H1 (cell line): ENCODE measurements at regions not wholly inside any gene's neighbourhood (a gene's known extent, or its start where the extent isn't known, plus 50 kb on each side); places are given as distances from the start of the nearest gene placed in this dataset.

ENCODE experiments used
- JUND ChIP-seq: IDR thresholded peaks from 2 replicates; pipeline ENCODE4 v1.6.1; 2011; ENCODE audit warnings: mild to moderate bottlenecking, improper control_type of control experiment, low read length
- RAD21 ChIP-seq, 2 experiments: IDR thresholded peaks in 1 of 2; conservative IDR thresholded peaks in 1 of 2; 2 replicates each; pipeline ENCODE4 v1.6.1; 2011; ENCODE audit warnings: low read depth in 2 of 2, low read length in 2 of 2, improper control_type of control experiment in 1 of 2, inconsistent platforms in 1 of 2, mild to moderate bottlenecking in 1 of 2, moderate library complexity in 1 of 2
- RFX5 ChIP-seq: IDR thresholded peaks from 2 replicates; pipeline ENCODE4 v1.6.1; 2011; ENCODE audit warnings: low read depth, low read length, improper control_type of control experiment, borderline replicate concordance
- RNF2 ChIP-seq: fragments of 200-900, 300-1000 bp; sonication (generic); IDR thresholded peaks from 2 replicates; pipeline ENCODE4 v1.7.1; 2016; ENCODE audit warnings: borderline replicate concordance, low read depth, mild to moderate bottlenecking, antibody characterized with exemption, low read length; ENCODE audit not compliant: poor library complexity, severe bottlenecking; ENCODE audit errors: missing control alignments
- SIRT6 ChIP-seq: IDR thresholded peaks from one replicate; pipeline ENCODE4 v1.7.1; 2012; ENCODE audit warnings: low read length, inconsistent platforms
- TF ChIP-seq, protein P1 (sequence below), 3 experiments: IDR thresholded peaks; 1 replicate in 2 of 3; 2 replicates in 1 of 3; pipeline versions ENCODE4 v1.5.1 to v1.6.1; 2011; ENCODE audit warnings: low read length in 3 of 3, mild to moderate bottlenecking in 3 of 3, inconsistent platforms in 2 of 3, low read depth in 1 of 3, moderate library complexity in 1 of 3; ENCODE audit not compliant: insufficient read depth in 1 of 3; ENCODE audit errors: control extremely low read depth in 1 of 3

DNA sequence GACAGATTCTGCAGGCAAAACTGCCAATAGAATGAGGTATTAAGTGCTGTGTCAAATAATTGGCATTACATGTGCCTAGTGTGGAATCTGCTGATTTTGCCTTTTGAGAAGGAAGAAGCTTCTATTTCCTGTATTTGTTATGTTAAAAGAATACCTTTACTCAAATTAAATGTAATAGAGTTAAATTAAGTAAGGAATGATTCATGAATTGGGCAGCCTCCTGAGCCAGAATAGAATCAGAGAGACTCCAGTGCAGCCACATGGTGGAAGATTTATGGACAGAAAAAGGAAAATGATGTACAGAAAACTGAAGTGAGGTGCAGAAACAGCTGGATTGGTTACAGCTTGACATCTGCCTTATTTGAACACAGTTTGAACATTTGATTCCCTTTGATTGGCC is 464.4 kb upstream of the SEMA6A start (continued):
- TF ChIP-seq RNF2 (no peak), RAD21 (IDR thresholded peaks at IDR 0.05 in 1 of 2, conservative IDR thresholded peaks at IDR 0.05 in 1 of 2; ENCODE audit: low read depth in 2 of 2, low read length in 2 of 2) (no peak), JUND (no peak), SIRT6 (no peak), RFX5 (no peak)
- TF ChIP-seq, protein P1, sequence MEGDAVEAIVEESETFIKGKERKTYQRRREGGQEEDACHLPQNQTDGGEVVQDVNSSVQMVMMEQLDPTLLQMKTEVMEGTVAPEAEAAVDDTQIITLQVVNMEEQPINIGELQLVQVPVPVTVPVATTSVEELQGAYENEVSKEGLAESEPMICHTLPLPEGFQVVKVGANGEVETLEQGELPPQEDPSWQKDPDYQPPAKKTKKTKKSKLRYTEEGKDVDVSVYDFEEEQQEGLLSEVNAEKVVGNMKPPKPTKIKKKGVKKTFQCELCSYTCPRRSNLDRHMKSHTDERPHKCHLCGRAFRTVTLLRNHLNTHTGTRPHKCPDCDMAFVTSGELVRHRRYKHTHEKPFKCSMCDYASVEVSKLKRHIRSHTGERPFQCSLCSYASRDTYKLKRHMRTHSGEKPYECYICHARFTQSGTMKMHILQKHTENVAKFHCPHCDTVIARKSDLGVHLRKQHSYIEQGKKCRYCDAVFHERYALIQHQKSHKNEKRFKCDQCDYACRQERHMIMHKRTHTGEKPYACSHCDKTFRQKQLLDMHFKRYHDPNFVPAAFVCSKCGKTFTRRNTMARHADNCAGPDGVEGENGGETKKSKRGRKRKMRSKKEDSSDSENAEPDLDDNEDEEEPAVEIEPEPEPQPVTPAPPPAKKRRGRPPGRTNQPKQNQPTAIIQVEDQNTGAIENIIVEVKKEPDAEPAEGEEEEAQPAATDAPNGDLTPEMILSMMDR (IDR thresholded peaks at IDR 0.05; ENCODE audit: control extremely low read depth in 1 of 3, insufficient read depth in 1 of 3, low read depth in 1 of 3, low read length in 3 of 3), result no peak
